Daoy (cell line): ENCODE measurements at regions not wholly inside any gene's neighbourhood (a gene's known extent, or its start where the extent isn't known, plus 50 kb on each side); places are given as distances from the start of the nearest gene placed in this dataset.
"Not testable (repeated sequence)": the region's sequence is repeated elsewhere in the genome, so short reads cannot be mapped to it uniquely, and the experiment has no call there.

Experiments
- DNase-seq: peaks from one replicate; pipeline ENCODE4 v3.0.0-alpha.2; 2015; ENCODE audit warnings: low read depth

DNA sequence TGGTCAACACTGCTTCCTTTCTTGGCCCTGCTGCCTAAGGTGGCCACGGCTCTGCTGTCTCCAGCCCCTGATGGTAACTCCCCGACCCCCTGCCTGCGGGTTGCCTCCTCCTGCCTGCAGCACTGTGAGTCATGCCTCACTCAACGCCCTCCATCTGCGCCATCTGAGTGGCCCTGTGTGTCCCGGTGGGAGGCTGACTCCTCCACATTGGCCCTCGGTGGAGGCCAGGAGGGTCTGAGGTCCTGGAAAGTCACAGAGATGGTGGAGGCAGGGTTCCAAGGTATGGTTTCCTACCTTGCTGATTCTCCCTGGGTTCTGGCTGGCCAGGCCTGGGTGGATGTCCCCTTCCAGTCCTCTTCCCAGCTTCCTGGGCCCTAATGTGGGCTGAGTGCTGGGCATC, 64.5 kb upstream of the ADAMTS2 start:
- peak; percentile 58 for DNase-seq

DNA sequence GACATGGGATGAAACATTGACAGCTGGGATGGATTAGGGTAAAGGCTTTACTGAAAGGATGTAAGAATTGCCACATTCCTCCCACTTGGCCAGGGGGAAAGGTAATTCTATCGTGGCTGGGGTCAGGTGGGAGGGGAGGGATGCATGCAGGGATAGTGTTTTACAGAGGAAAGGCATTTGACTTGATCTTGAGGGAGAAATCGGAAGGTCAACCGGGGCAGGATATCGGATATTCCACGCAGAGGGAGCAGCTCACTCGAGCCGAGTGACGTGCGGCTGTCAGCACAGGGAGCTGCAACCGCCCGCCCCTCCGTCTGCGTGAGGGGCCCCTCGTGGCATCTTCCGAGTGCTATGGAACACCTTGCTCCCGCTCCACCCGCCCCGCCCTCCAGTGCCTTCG, 63.4 kb upstream of the ADAMTS2 start:
- DNase-seq = no peak

DNA sequence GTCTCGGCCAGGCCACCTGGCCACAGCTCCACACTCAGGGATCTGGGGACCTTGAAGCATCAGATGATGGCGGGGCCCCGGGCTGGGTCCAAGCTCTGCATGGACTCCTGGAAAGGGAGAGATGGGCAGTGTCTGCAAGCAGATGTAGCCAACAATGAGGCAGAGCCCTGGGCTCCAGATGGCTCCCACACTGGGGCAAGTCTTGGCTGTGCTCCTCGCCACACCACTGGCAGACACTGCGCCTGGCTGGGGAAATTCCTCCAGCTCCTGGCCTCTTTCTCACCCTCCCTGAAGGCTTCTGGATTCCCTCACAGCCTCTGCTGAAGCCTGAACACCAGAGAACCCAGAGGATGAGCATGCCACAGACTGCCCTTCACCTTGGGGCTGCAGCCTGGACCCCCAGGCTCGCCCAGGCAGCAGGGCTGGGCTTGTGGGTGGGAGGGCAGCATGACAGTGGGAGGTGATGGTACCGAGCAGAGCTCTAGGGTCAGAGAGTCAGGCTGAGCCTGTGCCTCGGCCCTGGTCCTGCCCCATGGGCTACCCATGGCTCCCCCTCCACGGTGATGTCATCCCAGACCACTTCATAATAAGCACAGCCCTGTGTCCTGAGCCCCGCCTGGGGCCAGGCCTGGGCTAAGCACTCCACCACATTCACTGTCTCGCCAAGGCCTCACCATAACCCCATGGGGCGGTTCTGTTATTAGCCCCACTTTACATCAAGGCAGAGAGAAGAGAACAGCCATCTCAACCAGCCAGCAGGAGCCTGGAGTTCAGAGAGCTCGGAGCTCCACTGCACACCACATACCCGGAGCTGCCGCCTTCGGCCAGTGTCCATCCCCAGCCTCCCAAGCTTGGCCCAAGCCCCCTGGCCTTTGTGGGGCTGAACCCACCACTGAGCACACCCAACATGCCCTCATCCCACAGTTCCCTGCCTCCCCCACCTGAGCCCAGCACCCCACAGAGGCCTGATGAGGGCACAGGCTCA, 62.2 kb upstream of the ADAMTS2 start:
- DNase-seq = no peak

DNA sequence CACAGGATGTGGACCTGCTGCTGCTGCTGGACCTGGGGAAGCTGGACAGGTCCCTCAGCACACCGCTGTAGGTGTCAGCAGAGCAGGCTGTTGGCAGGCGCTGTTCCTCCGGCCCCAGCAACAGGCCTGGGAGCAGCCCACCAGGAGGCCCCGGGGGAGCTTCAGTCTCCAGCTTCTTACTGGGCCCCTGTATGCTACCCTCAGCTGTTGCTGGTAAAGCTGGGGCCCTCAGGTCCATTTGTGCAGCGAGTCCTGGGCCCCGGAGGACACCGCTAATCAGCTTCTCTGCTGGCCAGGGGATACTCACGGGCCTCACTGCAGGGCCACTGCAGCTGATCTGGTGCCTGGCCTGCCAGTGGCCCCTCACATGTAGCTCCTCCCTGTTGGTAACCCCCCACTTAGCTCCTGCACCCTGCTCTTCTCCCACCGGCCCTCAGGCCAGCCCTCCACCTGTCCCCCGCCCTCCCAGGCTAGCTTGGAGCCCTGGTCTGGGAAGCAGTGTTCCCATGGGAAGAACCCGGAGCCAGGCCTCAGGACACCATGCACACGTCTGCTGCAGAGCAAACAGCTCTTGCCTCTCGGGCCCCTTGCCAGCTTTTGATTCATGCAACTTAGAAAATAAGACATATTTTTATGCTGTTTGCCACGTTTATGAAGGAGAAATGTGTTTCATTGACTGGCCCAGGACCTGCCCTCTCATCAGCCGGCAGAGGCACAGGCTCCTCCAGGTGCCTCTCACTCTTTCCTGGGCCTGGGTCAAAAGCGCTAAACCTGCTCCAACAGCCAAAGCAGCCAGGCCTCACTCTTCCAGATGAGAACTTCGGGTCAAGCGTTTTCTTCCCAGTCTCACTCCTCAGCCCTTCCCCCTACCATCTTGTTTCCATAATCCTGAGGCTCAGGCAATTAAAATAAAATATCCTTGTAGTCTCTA, 61.0 kb upstream of the ADAMTS2 start:
- no peak for DNase-seq

DNA sequence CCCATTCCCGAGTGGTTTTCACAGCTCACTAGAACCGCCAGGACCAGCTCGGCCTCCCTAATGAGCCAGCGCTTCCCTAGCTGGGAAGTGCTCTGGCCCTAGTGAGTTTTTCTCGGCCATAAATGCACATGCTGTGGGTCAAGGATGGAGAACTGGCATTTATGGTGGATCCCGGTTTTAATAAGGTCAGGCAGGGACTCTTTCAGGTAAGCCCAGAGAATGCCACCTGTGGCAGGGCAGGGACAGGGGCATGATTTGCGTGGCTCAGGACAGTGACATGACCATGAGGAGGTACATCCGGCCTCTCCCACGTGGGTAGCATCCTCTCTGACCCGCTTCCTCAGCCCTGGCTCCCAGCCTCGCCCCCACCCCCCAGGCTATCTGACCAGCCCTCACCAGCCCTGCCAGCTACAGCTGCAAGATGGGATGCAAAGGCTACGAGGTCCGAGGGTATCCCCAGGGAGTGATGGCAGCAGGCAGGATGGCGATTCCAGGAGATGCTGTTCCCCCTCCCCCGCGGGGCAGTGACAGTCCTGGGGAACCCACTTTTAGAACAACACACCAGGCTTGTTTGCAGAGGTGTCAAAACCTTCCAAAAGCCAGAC, 60.3 kb upstream of the ADAMTS2 start:
- no peak for DNase-seq

DNA sequence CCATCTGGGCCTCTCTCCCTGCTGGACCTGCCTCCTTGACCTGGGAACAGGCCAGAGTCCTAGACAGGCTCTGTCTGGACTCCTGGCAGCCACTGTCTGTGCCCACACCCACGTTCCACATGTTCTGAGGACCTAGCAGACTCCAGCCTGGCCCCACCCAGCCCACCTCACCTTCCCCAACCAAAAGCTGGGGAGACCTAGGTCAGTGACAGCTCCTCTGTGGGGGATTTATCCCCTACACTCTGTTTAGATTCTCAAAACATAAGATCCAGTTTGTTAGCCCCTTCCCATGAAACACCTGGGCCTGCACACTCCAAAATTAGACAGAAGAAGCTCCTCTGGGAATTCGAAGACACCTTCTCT, 59.8 kb upstream of the ADAMTS2 start:
- no peak for DNase-seq

DNA sequence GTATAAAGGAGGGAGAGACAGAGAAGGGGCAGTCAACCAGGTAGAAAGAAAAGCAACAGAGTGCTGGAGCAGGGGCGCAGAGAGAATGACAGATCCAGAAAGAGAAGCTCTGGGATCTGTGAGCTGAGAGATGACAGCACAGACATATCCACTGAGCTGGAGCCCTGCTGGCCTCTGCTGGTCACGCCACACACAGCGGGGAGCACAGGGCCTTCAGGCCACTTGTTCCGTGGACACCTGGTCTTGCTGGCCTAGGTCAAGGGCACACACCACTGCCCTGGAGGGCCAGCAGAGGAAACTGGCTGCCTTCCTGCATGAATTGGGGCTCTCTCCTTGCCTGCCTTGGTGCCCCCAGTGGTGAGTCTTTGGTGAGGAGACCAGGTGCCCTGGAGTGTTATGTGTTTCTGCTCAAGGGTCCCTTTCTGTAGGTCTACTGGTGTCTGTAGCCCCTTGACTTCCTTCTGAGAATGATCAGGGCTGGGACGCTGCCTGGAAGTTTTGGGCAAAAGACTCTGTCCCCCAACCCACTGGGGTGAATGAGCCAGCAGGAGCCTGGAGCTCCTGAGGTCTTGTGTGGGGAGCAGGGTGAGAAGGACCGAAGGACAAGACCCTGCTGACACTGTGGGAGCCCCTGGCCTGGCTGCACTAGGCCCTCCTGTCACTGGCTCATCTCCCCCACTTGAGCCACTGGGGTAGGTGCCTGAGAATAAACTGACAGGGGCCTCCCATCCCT, 59.2 kb upstream of the ADAMTS2 start:
- DNase-seq = no peak

DNA sequence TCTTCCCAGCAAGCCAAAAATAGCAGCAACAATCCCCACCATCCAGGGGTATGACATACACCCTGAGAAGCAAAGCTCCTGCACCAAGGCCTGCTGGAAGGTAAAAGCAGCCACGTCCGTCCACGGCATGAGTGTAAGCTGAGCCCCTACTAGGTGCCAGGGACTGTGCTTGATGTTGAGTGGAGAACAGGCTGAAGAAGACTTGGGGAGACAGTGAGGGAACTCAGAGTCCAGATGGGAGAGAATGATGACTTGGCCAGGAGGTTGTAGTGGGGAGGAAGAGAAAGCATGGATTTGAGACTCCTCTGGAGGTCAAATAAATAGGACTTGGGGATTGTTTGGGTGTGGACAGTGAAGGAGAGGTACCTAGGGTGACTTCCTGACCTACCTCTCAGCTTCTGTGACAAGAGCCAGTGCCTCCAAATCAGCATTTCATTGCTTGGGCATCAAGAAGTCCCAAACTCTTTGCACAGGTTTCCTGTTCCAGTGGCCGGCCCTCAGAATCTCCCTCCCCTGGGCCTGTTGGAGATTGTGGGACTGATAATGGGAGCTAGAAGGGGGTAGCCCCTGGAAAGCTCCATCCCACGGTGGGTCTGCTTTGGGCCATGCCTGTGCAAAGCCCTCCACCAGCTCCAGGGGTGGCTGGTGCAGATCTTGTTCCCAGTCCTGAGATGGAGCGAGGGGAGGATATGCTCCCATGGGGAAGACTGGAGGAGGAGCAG, 58.3 kb upstream of the ADAMTS2 start:
- no peak for DNase-seq

DNA sequence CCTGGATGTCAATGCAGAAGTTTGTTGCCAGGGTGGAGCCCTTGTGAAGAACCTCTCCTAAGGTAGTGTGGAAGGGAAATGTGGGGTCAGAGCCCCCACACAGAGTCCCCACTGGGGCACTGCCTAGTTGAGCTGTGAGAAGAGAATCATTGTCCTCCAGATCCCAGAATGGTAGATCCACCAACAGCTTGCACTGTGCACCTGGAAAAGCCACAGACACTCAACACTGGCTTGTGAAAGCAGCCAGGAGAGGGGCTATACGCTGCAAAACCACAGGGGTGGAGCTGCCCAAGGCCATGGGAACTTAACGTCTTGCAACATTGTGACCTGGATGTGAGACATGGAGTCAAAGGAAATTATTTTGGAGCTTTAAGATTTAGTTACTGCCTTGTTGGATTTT, 55.2 kb upstream of the ADAMTS2 start:
- DNase-seq = not testable (repeated sequence)

DNA sequence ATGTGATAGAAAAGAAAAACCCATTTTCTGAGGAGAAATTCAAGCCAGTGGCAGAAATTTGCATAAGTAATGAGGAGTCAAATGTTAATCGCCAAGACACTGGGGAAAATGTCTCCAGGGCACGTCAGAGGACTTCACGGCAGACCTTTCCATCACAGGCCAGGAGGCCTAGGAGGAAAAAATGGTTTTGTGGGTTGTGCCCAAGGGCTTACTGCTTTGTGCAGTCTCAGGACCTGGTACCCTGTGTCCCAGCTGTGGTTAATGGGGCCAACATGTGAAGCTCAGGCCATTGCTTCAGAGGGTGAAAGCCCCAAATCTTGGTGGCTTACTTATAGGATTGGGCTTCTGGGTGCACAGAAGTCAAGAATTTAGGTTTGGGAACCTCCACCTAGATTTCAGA, 54.8 kb upstream of the ADAMTS2 start:
- no peak for DNase-seq

DNA sequence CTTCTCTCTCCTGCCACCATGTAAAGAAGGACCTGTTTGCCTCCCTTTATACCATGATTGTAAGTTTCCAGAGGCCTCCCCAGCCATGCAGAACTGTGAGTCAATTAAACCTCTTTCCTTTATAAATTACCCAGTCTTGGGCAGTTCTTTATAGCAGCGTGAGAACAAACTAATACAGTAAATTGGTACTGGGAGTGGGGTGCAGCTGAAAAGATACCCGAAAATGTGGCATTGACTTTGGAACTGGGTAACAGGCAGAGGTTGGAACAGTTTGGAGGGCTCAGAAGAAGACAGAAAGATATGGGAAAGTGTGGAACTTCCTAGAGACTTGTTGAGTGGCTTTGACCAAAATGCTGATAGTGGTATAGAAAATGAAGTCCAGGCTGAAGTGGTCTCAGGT, 54.1 kb upstream of the ADAMTS2 start:
- not testable (repeated sequence) for DNase-seq

DNA sequence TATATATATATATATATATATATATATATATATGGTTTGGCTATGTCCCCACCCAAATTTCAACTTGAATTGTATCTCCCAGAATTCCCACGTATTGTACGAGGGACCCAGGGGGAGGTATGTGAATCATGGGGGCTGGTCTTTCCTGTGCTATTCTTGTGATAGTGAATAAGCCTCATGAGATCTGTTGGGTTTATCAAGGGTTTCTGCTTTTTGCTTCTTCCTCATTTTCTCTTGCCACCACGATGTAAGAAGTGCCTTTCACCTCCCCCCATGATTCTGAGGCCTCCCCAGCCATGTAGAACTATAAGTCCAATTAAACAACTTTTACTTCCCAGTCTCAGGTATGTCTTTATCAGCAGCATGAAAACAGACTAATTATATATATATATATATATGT, 52.3 kb upstream of the ADAMTS2 start:
- DNase-seq = no peak
